HG03520 (cell line): ENCODE measurements at regions not wholly inside any gene's neighbourhood (a gene's known extent, or its start where the extent isn't known, plus 50 kb on each side); places are given as distances from the start of the nearest gene placed in this dataset.
"Not testable (repeated sequence)": the region's sequence is repeated elsewhere in the genome, so short reads cannot be mapped to it uniquely, and the experiment has no call there.

Experiments
- ATAC-seq: cut with Tn5 transposase; IDR thresholded peaks from one replicate; pipeline ENCODE4 v1.9.1; 2021; ENCODE audit warnings: mild to moderate bottlenecking, moderate library complexity; ENCODE audit not compliant: unreplicated experiment

GRCh38 chr10:80855348-80855971 is 317.8 kb downstream of the SH2D4B start:
- peak; percentile 57 for ATAC-seq

GRCh38 chr10:80856186-80856585 is 318.5 kb downstream of the SH2D4B start:
- ATAC-seq, result no peak

GRCh38 chr10:80859279-80859678 is 321.6 kb downstream of the SH2D4B start:
- ATAC-seq, result not testable (repeated sequence)

GRCh38 chr10:80860719-80861118 is 323.0 kb downstream of the SH2D4B start:
- no peak for ATAC-seq

- no peak for ATAC-seq
Measured at GRCh38 chr10:80861882-80862281, 324.2 kb downstream of the SH2D4B start.

- ATAC-seq, result peak; percentile 86
Measured at GRCh38 chr10:80870282-80870681, 332.6 kb downstream of the SH2D4B start.

- peak; percentile 55 for ATAC-seq
Measured at GRCh38 chr10:80871083-80871482, 333.4 kb downstream of the SH2D4B start.

GRCh38 chr10:80878330-80878729 is 340.6 kb downstream of the SH2D4B start:
- ATAC-seq, result peak; percentile 68

GRCh38 chr10:80890146-80890545 is 352.4 kb downstream of the SH2D4B start:
- ATAC-seq, result no peak

- no peak for ATAC-seq
Measured at GRCh38 chr10:80893256-80893655, 355.6 kb downstream of the SH2D4B start.

- no peak for ATAC-seq
Measured at GRCh38 chr10:80894311-80894791, 356.6 kb downstream of the SH2D4B start.

GRCh38 chr10:80894797-80895467 is 357.2 kb downstream of the SH2D4B start:
- ATAC-seq, result no peak

GRCh38 chr10:80896076-80896475 is 358.4 kb downstream of the SH2D4B start:
- no peak for ATAC-seq

- no peak for ATAC-seq
Measured at GRCh38 chr10:80896959-80897358, 359.3 kb downstream of the SH2D4B start.

GRCh38 chr10:80900661-80901060 is 363.0 kb downstream of the SH2D4B start:
- no peak for ATAC-seq

GRCh38 chr10:80908611-80909010 is 370.9 kb downstream of the SH2D4B start:
- ATAC-seq, result no peak

GRCh38 chr10:80909254-80909653 is 371.6 kb downstream of the SH2D4B start:
- ATAC-seq, result no peak

- no peak for ATAC-seq
Measured at GRCh38 chr10:80917636-80918035, 379.9 kb downstream of the SH2D4B start.

GRCh38 chr10:80921032-80921431 is 383.3 kb downstream of the SH2D4B start:
- ATAC-seq, result no peak

GRCh38 chr10:80924063-80924952 is 386.6 kb downstream of the SH2D4B start:
- peak; percentile 51 for ATAC-seq

GRCh38 chr10:80927419-80928078 is 389.8 kb downstream of the SH2D4B start:
- ATAC-seq, result no peak
